ENCODE measurements at regions not wholly inside any gene's neighbourhood (a gene's known extent, or its start where the extent isn't known, plus 50 kb on each side); places are given as distances from the start of the nearest gene placed in this dataset.

DNA sequence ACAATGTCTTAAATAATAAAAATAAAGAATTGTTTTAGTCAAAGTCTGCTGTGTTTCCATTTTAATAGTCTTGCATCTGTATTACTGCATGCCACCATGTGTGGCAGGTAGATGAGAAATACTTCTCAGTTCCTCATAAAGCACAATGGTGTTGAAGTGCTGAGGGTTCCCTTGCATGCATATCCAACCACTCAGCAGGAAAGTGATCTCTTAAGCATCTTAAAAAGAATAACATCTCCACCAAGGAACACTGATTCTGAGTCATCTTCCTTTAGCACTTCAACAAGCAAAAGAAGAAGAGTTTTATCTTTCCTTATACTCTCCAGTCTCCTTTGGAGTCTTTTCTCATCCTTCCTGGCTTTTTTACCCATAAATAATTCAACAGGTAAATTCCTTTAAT, 602.0 kb downstream of the TBL1XR1 start:
- TF ChIP-seq POLR2A (IDR thresholded peaks at IDR 0.05) = no peak
- TF ChIP-seq, protein P1, sequence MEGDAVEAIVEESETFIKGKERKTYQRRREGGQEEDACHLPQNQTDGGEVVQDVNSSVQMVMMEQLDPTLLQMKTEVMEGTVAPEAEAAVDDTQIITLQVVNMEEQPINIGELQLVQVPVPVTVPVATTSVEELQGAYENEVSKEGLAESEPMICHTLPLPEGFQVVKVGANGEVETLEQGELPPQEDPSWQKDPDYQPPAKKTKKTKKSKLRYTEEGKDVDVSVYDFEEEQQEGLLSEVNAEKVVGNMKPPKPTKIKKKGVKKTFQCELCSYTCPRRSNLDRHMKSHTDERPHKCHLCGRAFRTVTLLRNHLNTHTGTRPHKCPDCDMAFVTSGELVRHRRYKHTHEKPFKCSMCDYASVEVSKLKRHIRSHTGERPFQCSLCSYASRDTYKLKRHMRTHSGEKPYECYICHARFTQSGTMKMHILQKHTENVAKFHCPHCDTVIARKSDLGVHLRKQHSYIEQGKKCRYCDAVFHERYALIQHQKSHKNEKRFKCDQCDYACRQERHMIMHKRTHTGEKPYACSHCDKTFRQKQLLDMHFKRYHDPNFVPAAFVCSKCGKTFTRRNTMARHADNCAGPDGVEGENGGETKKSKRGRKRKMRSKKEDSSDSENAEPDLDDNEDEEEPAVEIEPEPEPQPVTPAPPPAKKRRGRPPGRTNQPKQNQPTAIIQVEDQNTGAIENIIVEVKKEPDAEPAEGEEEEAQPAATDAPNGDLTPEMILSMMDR (IDR thresholded peaks at IDR 0.05) = no peak
